ENCODE measurements at regions not wholly inside any gene's neighbourhood (a gene's known extent, or its start where the extent isn't known, plus 50 kb on each side); places are given as distances from the start of the nearest gene placed in this dataset.

- Histone ChIP-seq H3K4me2 (ENCODE audit: low read length) (no peak overlapping the region), H4K20me1 (ENCODE audit: insufficient read depth, low read length) (no peaks in the 10 kb centered on the region), H3K9me3 (ENCODE audit: insufficient read depth, low read depth, low read length) (peaks cover 5% of the 10 kb centered on the region), H3K27me3 (ENCODE audit: insufficient read depth, low read length) (no peaks in the 10 kb centered on the region), H3K4me3 (ENCODE audit: insufficient read depth, low read depth, low read length) (no peak overlapping the region), H3K4me1 (ENCODE audit: insufficient read depth, low read length) (no peaks in the 10 kb centered on the region), H3K27ac (ENCODE audit: low read depth, low read length) (no peak overlapping the region), H2AFZ (ENCODE audit: low read depth, low read length) (no peak overlapping the region), H3K9ac (ENCODE audit: low read length) (no peak overlapping the region), H3K79me2 (ENCODE audit: insufficient read depth, low read length) (no peaks in the 10 kb centered on the region), H3K36me3 (ENCODE audit: insufficient read depth, low read length) (no peaks in the 10 kb centered on the region)
- Mint-ChIP-seq H3K4me3 (ENCODE audit: unreplicated experiment) (no peak overlapping the region), H3K9me3 (ENCODE audit: unreplicated experiment) (peaks cover 11% of the 10 kb centered on the region), H3K4me1 (ENCODE audit: low read depth, unreplicated experiment) (no peaks in the 10 kb centered on the region), H3K27me3 (ENCODE audit: low read depth, unreplicated experiment) (no peaks in the 10 kb centered on the region), H3K27ac (ENCODE audit: unreplicated experiment) (no peak overlapping the region), H3K36me3 (ENCODE audit: low read depth, unreplicated experiment) (no peaks in the 10 kb centered on the region)
- FAIRE-seq (no peak), DNase-seq (ENCODE audit: low read depth) (no peak)
- TF ChIP-seq EZH2 (IDR thresholded peaks at IDR 0.05; ENCODE audit: insufficient read depth, low read length): no peak
- TF ChIP-seq, protein P1, sequence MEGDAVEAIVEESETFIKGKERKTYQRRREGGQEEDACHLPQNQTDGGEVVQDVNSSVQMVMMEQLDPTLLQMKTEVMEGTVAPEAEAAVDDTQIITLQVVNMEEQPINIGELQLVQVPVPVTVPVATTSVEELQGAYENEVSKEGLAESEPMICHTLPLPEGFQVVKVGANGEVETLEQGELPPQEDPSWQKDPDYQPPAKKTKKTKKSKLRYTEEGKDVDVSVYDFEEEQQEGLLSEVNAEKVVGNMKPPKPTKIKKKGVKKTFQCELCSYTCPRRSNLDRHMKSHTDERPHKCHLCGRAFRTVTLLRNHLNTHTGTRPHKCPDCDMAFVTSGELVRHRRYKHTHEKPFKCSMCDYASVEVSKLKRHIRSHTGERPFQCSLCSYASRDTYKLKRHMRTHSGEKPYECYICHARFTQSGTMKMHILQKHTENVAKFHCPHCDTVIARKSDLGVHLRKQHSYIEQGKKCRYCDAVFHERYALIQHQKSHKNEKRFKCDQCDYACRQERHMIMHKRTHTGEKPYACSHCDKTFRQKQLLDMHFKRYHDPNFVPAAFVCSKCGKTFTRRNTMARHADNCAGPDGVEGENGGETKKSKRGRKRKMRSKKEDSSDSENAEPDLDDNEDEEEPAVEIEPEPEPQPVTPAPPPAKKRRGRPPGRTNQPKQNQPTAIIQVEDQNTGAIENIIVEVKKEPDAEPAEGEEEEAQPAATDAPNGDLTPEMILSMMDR (IDR thresholded peaks at IDR 0.05; ENCODE audit: insufficient read depth, low read depth, low read length): no peak
These were observed 797.2 kb downstream of the EFNA5 start for GRCh38 chr5:106873568-106873967.

DNA sequence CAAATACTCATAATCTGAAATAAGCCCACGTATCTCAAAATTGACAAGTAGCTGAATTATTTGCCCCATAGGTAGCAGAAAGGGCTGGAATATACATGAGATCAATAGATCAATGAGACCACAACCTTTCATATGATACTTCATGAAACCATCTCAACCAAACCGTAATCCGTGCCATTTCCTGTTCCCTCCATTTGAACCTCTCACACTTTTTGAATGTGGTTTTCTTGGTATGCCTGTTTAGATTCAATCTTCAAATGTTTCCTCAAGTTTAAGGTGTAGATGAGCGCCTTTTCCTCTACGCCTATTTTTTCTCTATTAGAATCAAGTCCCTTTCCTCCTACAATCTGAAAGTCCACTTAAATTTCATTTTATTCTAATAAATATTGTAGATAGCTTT lies 805.5 kb downstream of the EFNA5 start:
- no peaks in the 10 kb centered on the region for H4K20me1 ChIP-seq (ENCODE audit: insufficient read depth, low read length)
- H3K4me1 ChIP-seq (ENCODE audit: insufficient read depth, low read length): peaks cover 2% of the 10 kb centered on the region
- TF ChIP-seq EZH2 (IDR thresholded peaks at IDR 0.05; ENCODE audit: insufficient read depth, low read length): no peak
- TF ChIP-seq, protein P1 (IDR thresholded peaks at IDR 0.05; ENCODE audit: insufficient read depth, low read depth, low read length): no peak
- DNase-seq (ENCODE audit: low read depth): no peak
- no peaks in the 10 kb centered on the region for H3K27me3 Mint-ChIP-seq (ENCODE audit: low read depth, unreplicated experiment)
- H2AFZ ChIP-seq (ENCODE audit: low read depth, low read length): no peak overlapping the region
- no peak for FAIRE-seq
- H3K79me2 ChIP-seq (ENCODE audit: insufficient read depth, low read length): no peaks in the 10 kb centered on the region
- no peak overlapping the region for H3K9ac ChIP-seq (ENCODE audit: low read length)
- H3K4me2 ChIP-seq (ENCODE audit: low read length): no peak overlapping the region
- H3K4me3 Mint-ChIP-seq (ENCODE audit: unreplicated experiment): no peak overlapping the region
- no peaks in the 10 kb centered on the region for H3K36me3 Mint-ChIP-seq (ENCODE audit: low read depth, unreplicated experiment)
- H3K36me3 ChIP-seq (ENCODE audit: insufficient read depth, low read length): no peaks in the 10 kb centered on the region
- no peaks in the 10 kb centered on the region for H3K9me3 Mint-ChIP-seq (ENCODE audit: unreplicated experiment)
- H3K4me1 Mint-ChIP-seq (ENCODE audit: low read depth, unreplicated experiment): peaks cover 28% of the 10 kb centered on the region
- H3K27ac ChIP-seq (ENCODE audit: low read depth, low read length): no peak overlapping the region
- no peak overlapping the region for H3K27ac Mint-ChIP-seq (ENCODE audit: unreplicated experiment)
- no peak overlapping the region for H3K4me3 ChIP-seq (ENCODE audit: insufficient read depth, low read depth, low read length)
- H3K9me3 ChIP-seq (ENCODE audit: insufficient read depth, low read depth, low read length): no peaks in the 10 kb centered on the region
- H3K27me3 ChIP-seq (ENCODE audit: insufficient read depth, low read length): no peaks in the 10 kb centered on the region

DNA sequence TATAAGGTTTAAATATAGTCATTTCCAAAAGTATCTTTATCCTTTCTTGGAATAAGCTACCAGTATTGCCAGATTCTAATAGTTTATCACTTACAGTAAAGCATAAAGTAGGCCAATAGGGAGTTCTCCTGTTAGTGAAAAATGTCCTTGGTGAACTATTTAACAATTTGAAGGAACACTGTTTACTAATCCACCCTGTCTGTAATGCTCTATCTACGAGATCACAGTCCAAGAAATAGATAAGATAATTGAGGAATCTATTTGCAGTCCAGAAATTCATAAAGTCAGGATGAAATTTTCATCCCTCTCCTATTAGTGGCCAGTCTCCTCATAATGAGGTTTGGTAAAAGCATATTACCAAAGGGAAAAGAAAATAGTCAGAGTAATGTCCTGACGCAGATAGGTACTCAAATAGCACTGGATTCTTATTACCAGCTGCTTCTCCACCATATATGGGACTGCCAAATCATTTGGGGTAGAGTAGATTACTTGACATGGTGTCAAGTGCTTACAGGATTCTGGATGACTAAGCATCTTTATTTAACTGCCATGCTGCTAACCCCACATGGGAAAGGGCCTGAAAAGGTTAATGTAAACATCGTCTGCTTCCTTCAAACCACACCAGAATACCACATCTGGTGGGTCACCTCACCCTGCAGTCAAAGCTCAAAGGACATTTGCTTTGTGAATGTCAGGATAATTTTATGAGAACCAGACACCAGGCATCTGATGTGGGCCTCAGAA lies 808.1 kb downstream of the EFNA5 start:
- Histone ChIP-seq H3K9me3 (ENCODE audit: insufficient read depth, low read depth, low read length) (no peaks in the 10 kb centered on the region), H3K27ac (ENCODE audit: low read depth, low read length) (no peak overlapping the region), H3K79me2 (ENCODE audit: insufficient read depth, low read length) (no peaks in the 10 kb centered on the region), H3K9ac (ENCODE audit: low read length) (no peak overlapping the region), H2AFZ (ENCODE audit: low read depth, low read length) (no peak overlapping the region), H3K4me1 (ENCODE audit: insufficient read depth, low read length) (peaks cover 2% of the 10 kb centered on the region), H3K4me3 (ENCODE audit: insufficient read depth, low read depth, low read length) (no peak overlapping the region), H3K4me2 (ENCODE audit: low read length) (no peak overlapping the region), H3K27me3 (ENCODE audit: insufficient read depth, low read length) (no peaks in the 10 kb centered on the region), H3K36me3 (ENCODE audit: insufficient read depth, low read length) (no peaks in the 10 kb centered on the region), H4K20me1 (ENCODE audit: insufficient read depth, low read length) (no peaks in the 10 kb centered on the region)
- TF ChIP-seq EZH2 (IDR thresholded peaks at IDR 0.05; ENCODE audit: insufficient read depth, low read length): no peak
- TF ChIP-seq, protein P1 (IDR thresholded peaks at IDR 0.05; ENCODE audit: insufficient read depth, low read depth, low read length): no peak
- Mint-ChIP-seq H3K27me3 (ENCODE audit: low read depth, unreplicated experiment) (no peaks in the 10 kb centered on the region), H3K9me3 (ENCODE audit: unreplicated experiment) (no peaks in the 10 kb centered on the region), H3K4me3 (ENCODE audit: unreplicated experiment) (no peak overlapping the region), H3K36me3 (ENCODE audit: low read depth, unreplicated experiment) (no peaks in the 10 kb centered on the region), H3K27ac (ENCODE audit: unreplicated experiment) (peak overlapping the region; percentile 3), H3K4me1 (ENCODE audit: low read depth, unreplicated experiment) (peaks cover 28% of the 10 kb centered on the region)
- FAIRE-seq (no peak), DNase-seq (ENCODE audit: low read depth) (peak; percentile 92)

Measured in astrocyte (in vitro differentiated cells and primary cell).